Inflammatory macrophage (primary cell): ENCODE measurements at regions not wholly inside any gene's neighbourhood (a gene's known extent, or its start where the extent isn't known, plus 50 kb on each side); places are given as distances from the start of the nearest gene placed in this dataset.

Source experiments
- DNase-seq, 2 donors: peaks; one replicate each; pipeline ENCODE4 v3.0.0-alpha.2; 2020 to 2022

DNA sequence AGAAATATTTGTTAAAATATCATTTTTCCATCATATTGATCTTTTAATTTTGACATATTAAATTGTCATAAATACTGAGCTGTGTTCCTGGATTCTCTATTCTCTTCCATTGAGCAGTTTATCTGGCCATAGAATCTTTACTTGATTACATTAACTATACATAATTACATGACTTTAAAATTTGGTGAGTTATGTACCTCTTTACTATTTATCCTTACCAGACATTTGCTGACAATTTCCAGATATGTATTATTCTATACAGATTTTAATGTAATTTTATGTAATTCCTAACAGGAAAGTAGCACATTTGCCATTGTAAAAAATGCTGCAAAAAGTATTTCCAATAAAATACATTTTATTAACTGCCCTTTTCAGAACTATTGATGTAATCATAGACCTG is 770.3 kb downstream of the KCTD16 start:
- no peak for DNase-seq

- DNase-seq = no peak
Measured at GRCh38 chr5:144918371-144918770, 747.7 kb downstream of the KCTD16 start.

DNA sequence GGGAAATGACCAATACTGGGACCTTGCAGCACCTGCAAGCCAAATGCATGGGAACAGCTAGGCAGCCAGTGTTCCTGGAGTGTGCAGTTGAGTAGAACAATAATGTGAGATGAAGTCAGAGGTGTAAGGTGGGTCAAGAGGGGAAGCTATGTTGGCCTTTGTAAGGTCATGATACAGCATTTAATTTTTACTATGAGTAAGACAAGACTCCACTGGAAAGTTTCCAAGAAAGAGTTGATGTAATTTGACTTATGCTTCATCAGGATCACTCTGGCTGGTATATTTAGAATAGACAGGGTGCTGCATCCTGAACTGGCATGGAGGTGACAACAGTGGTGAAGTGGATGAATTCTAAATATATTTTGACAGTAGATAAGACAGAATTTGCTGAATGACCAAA is 744.8 kb downstream of the KCTD16 start:
- no peak for DNase-seq

DNA sequence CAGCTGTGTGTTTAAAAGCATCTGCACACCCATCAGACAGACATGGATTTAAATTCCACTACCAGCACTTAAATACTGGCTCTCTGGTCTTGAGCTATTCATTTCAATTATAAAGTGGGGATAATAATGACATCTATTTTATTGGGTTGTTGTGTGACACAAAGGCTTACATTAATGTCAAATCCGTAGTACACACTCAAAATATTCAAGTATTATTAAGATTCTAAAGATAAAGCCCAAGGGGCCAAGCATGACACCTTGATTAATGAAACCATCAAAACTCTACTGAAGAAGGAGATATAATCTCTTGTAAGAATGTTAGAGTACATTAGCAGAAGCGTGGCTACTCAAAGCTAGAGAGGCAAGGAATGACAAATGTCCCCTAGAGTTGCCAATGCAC is 743.0 kb downstream of the KCTD16 start:
- no peak for DNase-seq

GRCh38 chr5:144896473-144896872 is 725.8 kb downstream of the KCTD16 start:
- no peak for DNase-seq

DNA sequence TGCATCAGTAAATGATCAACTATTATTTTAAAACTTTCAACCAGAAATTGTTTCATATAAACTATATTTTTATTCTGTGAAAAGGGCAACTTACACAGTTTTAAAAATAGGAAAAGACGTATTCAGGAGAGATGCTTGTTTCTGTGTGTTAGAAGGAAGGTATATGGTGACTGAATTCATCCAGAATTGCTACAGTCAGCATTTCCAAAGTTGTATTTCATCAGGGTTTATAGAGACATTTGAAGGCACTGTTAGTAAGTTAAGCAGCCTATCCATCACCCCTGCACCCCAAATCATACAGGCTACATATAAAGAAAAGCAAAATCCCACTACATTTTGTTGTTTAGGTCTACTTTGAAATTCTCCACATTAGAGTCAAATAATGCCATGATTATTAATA is 716.0 kb downstream of the KCTD16 start:
- no peak for DNase-seq

- DNase-seq = no peak
Measured at GRCh38 chr5:144882739-144883283, 712.1 kb downstream of the KCTD16 start.

DNA sequence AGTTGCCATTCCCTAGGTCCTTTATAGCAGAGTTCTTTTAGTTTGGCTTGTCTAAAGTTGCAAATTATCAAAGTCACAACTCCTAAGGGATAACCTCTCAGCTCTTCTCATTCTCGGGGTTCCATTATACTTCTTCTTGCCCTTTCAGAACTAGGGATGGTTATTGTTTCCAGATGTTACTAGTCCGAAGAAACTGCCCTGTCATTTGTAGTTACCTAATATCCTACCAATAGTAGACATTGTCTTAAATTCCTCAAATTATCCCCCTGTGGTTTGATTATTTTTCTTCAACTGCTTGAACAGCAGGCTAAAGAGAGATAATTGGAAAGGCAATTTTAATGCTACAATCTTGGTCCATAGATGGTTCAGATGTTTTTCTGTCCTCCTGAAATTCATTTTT is 709.8 kb downstream of the KCTD16 start:
- DNase-seq = no peak

DNA sequence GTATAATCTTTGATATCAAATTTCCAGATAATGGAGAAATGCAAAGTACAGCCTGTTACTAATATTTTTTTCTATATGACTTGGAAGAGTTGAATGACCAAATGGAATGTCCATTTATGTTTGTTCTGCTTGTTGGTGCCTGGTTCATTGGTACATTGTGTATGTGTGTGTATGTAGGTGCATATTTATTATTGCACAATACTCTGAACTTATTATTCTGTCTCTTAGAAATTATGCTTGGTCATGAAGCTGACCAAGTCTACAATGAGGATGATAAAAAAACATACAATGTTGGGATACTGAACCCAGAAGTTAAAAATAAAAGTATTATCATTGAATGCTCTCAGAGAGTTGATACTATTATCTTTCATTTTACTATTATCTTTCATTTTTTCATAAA is 706.3 kb downstream of the KCTD16 start:
- no peak for DNase-seq

DNA sequence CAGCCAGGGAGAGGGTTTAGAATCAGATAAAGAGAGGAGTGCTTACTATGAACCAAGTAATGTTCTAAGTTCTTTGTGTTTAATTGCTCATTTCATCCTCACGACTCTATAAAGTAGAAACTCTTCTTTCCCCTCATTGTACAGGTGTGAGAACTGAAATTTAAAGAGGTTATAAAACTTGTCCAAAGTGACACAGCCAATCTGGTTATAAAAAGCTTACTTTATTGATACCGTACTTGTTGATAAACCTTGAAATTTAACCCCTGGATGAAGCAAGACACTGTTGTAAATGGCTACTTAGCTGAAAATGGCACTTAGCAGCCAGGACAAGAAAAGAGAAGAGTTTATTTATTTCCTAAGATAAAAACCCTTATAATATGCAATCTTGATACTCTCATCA is 702.4 kb downstream of the KCTD16 start:
- no peak for DNase-seq

- no peak for DNase-seq
Measured at GRCh38 chr5:144864118-144864517, 693.4 kb downstream of the KCTD16 start.

- no peak for DNase-seq
Measured at GRCh38 chr5:144857454-144857853, 686.8 kb downstream of the KCTD16 start.

- no peak for DNase-seq
Measured at GRCh38 chr5:144844086-144844485, 673.4 kb downstream of the KCTD16 start.

DNA sequence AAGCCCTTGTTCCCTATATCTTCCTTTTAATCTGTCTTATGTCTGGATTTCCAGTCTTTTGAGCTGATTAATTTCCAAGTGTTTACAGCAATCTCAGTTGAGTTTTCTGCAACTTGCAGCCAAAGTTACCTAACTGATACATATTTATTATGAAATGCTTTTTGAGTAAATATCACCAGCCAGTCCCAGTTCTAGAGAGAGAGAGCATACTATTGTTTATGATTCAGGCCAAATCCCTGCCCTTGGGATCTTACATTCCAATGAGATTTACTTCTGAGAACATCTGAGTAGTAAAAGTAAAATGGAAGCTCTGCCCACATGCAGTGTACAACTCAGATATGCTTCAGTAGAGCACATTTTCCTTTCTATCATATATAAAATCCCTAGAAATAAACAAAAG is 661.7 kb downstream of the KCTD16 start:
- no peak for DNase-seq

- no peak for DNase-seq
Measured at GRCh38 chr5:144831650-144832049, 661.0 kb downstream of the KCTD16 start.

- no peak for DNase-seq
Measured at GRCh38 chr5:144822503-144822902, 651.8 kb downstream of the KCTD16 start.

- no peak for DNase-seq
Measured at GRCh38 chr5:144820278-144820677, 649.6 kb downstream of the KCTD16 start.

DNA sequence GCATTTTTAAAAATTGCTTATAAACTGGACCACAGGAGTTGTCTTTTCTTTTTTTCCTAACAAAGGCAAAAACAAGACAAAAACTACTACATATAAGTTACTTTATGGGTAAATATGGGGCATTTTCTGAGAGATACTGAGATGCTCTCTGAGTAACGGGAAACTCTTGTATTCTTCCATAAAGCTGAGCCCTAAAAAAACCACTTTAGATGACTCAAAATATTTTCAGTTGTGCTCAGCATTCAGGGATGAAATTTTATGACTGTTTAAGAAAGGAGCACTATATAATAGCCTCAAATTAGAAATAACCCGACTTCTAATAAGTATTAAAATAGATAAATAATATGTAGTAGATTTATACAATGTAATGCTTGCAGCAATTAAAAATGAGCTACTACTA is 644.5 kb downstream of the KCTD16 start:
- DNase-seq = no peak

DNA sequence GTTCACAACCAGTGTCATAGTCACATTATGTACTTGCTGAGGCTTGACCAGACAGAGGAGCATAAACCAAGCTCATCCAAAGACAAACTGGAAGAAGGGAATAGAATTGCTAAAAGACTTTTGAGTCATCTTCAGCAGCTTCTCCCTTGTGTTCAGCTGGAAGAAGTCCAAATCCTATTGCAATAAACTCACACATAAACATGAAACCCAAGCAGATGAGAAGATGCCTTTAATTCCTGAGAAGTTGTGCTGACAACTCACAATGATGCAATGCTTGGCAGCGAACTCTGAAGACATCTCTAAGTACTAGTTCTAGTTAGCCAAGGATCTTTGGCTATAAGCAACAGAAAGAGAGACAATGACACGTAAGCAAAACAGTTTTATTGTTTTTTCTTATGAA is 642.1 kb downstream of the KCTD16 start:
- no peak for DNase-seq

GRCh38 chr5:144800169-144800568 is 629.5 kb downstream of the KCTD16 start:
- DNase-seq = no peak

DNA sequence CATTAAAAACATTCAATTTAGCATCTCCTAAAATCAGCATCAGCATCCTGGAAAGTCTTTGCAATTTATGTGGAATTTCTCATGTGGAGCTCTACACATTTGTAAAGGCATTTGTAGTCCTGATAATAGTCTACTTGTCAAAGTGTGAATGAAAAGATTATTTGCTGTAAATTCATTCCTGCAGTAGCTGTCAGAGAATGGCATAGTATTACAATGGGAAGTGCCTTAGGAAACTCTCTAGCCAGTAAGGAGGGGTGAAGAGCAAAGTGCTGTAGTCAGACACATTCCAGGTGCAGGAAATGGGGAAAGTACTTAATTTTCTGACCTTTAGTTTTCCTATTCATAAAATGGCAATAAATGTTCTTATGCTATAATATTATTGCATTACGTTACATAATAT is 627.9 kb downstream of the KCTD16 start:
- no peak for DNase-seq

DNA sequence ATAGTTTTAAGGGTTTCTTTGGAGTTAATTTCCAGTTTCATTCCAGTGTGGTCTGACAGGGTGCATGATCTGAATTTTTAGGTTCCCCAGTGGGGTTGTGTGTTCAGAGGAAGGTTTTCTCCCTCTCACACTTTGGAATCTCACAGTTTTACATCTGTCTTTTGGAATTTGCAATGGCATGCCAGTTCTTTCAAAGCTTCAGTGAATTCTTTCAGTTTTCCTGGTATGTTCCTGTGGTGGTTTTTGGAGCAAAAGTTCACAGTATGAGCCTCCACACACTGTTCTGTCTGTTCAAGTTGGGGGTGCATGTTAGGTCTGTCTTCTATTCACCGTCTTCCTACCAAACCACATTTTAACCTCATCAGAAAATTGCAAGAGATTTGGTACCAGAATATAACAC is 624.2 kb downstream of the KCTD16 start:
- no peak for DNase-seq

DNA sequence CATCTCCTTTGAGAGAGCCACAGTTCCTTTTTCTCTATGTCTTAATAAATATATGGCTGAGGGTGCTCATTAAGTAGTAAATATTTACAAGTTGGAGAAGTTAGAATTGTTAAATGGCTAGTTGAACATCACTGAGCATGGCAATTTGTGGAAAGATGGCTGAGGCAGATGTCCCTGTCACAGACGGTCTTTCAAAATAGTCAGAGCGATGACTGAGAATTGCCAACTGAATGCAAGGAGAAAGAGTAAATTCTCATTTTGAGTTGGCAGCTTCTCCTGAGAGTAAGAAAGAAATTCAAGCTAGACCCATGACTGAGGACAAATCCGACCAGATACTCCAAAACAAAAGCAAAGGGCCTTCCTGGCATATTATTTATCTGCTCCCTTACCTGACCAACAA is 617.9 kb downstream of the KCTD16 start:
- DNase-seq = no peak

- no peak for DNase-seq
Measured at GRCh38 chr5:144788046-144788445, 617.4 kb downstream of the KCTD16 start.

DNA sequence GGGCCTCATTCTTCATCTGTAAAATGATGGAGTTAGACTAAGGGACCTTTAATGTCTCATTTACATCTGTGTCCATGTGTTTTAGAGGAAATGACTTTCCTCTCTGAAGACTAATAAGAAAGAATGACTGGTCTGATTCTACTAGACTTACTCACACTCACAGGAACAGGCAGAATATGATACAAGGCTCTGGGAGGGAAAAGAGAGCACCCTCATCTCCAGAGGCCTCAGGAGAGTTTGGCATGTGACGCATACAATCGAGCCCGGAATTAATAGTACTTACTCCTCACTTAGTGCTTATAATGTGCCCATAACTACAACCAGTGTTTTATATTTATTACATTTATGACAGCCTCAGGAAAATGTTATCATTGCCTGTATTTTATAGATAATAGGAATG is 608.7 kb downstream of the KCTD16 start:
- no peak for DNase-seq

DNA sequence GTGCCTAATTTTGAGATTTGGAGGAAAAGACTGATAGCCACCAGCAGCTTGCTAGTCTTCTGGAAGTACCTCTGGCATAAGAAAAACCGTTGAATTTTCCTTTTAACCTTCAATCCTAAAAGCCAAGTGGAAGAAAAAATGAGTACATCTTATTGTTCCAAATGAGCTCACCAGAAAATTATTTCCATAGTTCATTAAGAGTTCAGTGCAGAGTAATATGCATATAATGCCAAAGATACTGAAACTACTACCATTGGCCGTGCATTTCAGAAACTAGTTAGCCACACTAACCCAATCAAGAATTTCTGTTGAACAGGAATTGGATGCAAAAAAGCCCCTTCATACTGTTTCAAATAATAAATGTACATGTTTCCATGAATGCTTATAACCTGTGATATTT is 607.9 kb downstream of the KCTD16 start:
- DNase-seq = no peak
